Endothelial cell of umbilical vein (primary cell): ENCODE measurements at regions not wholly inside any gene's neighbourhood (a gene's known extent, or its start where the extent isn't known, plus 50 kb on each side); places are given as distances from the start of the nearest gene placed in this dataset.

ENCODE experiments used
- EZH2 ChIP-seq: IDR thresholded peaks from 2 replicates; pipeline ENCODE4 v1.6.1; 2012; ENCODE audit warnings: borderline replicate concordance, low read depth, mild to moderate bottlenecking, moderate library complexity, low read length, inconsistent platforms; ENCODE audit not compliant: severe bottlenecking
- FOS ChIP-seq: IDR thresholded peaks from 2 replicates; pipeline ENCODE4 v1.6.1; 2011; ENCODE audit warnings: mild to moderate bottlenecking, low read length, moderate library complexity, borderline replicate concordance; ENCODE audit not compliant: insufficient read depth
- GATA2 ChIP-seq: IDR thresholded peaks from 2 replicates; pipeline ENCODE4 v1.7.0; 2011; ENCODE audit warnings: low read depth, mild to moderate bottlenecking, moderate library complexity, mixed read lengths, low read length; ENCODE audit not compliant: insufficient read length, insufficient read depth
- JUN ChIP-seq: IDR thresholded peaks from 2 replicates; pipeline ENCODE4 v1.6.1; 2011; ENCODE audit warnings: borderline replicate concordance, low read depth; ENCODE audit not compliant: insufficient read length, insufficient read depth
- POLR2A ChIP-seq: IDR thresholded peaks from 2 replicates; pipeline ENCODE4 v1.6.1; 2012; ENCODE audit warnings: low read depth, mild to moderate bottlenecking, control low read depth, low read length
- POLR2AphosphoS5 ChIP-seq: IDR thresholded peaks from 2 replicates; pipeline ENCODE4 v1.6.1; 2012; ENCODE audit warnings: low read depth, mild to moderate bottlenecking, control low read depth, low read length, moderate library complexity; ENCODE audit not compliant: insufficient read depth
- TF ChIP-seq, protein P1 (sequence below), 2 donors: IDR thresholded peaks; 1 replicate in 1 of 2; 2 replicates in 1 of 2; pipeline ENCODE4 v1.5.1; 2011; ENCODE audit warnings: low read length in 2 of 2, mild to moderate bottlenecking in 2 of 2, moderate library complexity in 2 of 2, control low read depth in 1 of 2, inconsistent platforms in 1 of 2, low read depth in 1 of 2; ENCODE audit not compliant: insufficient read depth in 1 of 2; ENCODE audit errors: extremely low read depth in 1 of 2
- TF ChIP-seq, protein P2 (sequence below): IDR thresholded peaks from 2 replicates; pipeline ENCODE4 v1.6.1; 2011; ENCODE audit not compliant: insufficient read depth, insufficient read length

DNA sequence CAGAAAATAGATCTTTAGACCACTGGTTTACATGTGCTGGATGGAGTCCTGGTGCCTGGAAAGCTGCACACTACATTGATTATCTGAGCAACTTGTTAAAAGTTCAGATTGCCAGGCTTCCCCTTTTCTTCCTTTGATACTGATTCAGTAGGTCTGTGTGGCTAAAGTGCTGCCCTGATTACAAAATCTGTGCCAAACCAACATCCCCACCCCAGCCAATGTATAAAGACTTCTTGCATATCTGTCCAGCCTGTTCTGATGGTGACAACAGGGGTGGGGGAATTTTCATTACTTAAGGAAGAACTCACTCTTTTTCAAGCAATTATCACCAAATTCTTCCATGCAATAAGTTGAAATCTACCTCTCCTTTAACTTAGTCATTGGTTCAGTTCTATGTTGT, 135.5 kb downstream of the TNFSF18 start:
- TF ChIP-seq EZH2 (no peak), POLR2A (no peak), POLR2AphosphoS5 (no peak), GATA2 (no peak), JUN (no peak), FOS (no peak)
- TF ChIP-seq, protein P1, sequence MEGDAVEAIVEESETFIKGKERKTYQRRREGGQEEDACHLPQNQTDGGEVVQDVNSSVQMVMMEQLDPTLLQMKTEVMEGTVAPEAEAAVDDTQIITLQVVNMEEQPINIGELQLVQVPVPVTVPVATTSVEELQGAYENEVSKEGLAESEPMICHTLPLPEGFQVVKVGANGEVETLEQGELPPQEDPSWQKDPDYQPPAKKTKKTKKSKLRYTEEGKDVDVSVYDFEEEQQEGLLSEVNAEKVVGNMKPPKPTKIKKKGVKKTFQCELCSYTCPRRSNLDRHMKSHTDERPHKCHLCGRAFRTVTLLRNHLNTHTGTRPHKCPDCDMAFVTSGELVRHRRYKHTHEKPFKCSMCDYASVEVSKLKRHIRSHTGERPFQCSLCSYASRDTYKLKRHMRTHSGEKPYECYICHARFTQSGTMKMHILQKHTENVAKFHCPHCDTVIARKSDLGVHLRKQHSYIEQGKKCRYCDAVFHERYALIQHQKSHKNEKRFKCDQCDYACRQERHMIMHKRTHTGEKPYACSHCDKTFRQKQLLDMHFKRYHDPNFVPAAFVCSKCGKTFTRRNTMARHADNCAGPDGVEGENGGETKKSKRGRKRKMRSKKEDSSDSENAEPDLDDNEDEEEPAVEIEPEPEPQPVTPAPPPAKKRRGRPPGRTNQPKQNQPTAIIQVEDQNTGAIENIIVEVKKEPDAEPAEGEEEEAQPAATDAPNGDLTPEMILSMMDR (IDR thresholded peaks at IDR 0.05; ENCODE audit: extremely low read depth in 1 of 2, insufficient read depth in 1 of 2, low read depth in 1 of 2, low read length in 2 of 2) = no peak
- TF ChIP-seq, protein P2, sequence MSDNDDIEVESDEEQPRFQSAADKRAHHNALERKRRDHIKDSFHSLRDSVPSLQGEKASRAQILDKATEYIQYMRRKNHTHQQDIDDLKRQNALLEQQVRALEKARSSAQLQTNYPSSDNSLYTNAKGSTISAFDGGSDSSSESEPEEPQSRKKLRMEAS = no peak
